ENCODE measurements at regions not wholly inside any gene's neighbourhood (a gene's known extent, or its start where the extent isn't known, plus 50 kb on each side); places are given as distances from the start of the nearest gene placed in this dataset.

- Histone ChIP-seq H3K27me3 (no peaks in the 10 kb centered on the region), H3K27ac (no peak overlapping the region), H3K4me1 (no peaks in the 10 kb centered on the region), H3K9me3 (no peaks in the 10 kb centered on the region), H3K36me3 (no peaks in the 10 kb centered on the region), H3K4me3 (no peak overlapping the region)
- DNase-seq (ENCODE audit: low spot score in 2 of 2): no peak
- intact Hi-C loops (cut with DNase I; ENCODE audit: low total_unique reads): no loop called here
- no peak for TF ChIP-seq POLR2A (IDR thresholded peaks at IDR 0.05)
- TF ChIP-seq POLR2AphosphoS5 (IDR thresholded peaks at IDR 0.05): no peak
- TF ChIP-seq, protein P1, sequence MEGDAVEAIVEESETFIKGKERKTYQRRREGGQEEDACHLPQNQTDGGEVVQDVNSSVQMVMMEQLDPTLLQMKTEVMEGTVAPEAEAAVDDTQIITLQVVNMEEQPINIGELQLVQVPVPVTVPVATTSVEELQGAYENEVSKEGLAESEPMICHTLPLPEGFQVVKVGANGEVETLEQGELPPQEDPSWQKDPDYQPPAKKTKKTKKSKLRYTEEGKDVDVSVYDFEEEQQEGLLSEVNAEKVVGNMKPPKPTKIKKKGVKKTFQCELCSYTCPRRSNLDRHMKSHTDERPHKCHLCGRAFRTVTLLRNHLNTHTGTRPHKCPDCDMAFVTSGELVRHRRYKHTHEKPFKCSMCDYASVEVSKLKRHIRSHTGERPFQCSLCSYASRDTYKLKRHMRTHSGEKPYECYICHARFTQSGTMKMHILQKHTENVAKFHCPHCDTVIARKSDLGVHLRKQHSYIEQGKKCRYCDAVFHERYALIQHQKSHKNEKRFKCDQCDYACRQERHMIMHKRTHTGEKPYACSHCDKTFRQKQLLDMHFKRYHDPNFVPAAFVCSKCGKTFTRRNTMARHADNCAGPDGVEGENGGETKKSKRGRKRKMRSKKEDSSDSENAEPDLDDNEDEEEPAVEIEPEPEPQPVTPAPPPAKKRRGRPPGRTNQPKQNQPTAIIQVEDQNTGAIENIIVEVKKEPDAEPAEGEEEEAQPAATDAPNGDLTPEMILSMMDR (IDR thresholded peaks at IDR 0.05): no peak
These were observed 438.3 kb downstream of the CD109 start for GRCh38 chr6:74134327-74134726.

DNA sequence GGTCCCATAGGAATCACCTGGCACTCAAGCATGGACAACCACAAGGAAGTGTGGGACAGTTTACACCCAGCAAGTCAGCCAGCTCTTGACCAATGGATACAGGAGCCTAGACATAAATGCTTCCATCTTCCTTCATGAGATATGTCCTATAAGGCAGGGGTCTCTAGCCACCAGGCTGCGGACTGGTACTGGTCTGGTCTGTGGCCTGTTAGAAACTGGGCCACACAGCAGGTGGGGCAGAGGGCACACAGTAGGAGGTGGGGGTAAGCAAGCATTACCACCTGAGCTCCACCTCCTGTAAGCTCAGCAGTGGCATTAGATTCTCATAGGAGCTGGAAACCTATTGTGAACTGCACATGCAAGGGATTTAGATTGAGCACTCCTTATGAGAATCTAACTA is 437.1 kb downstream of the CD109 start:
- intact Hi-C loops (cut with DNase I; ENCODE audit: low total_unique reads): no loop called here
- no peaks in the 10 kb centered on the region for H3K4me1 ChIP-seq
- H3K36me3 ChIP-seq: no peaks in the 10 kb centered on the region
- no peak overlapping the region for H3K27ac ChIP-seq
- DNase-seq (ENCODE audit: low spot score in 2 of 2): no peak
- H3K4me3 ChIP-seq: no peak overlapping the region
- H3K9me3 ChIP-seq: no peaks in the 10 kb centered on the region
- no peaks in the 10 kb centered on the region for H3K27me3 ChIP-seq
- TF ChIP-seq POLR2AphosphoS5 (IDR thresholded peaks at IDR 0.05): no peak
- TF ChIP-seq POLR2A (IDR thresholded peaks at IDR 0.05): no peak
- TF ChIP-seq, protein P1 (IDR thresholded peaks at IDR 0.05): no peak

DNA sequence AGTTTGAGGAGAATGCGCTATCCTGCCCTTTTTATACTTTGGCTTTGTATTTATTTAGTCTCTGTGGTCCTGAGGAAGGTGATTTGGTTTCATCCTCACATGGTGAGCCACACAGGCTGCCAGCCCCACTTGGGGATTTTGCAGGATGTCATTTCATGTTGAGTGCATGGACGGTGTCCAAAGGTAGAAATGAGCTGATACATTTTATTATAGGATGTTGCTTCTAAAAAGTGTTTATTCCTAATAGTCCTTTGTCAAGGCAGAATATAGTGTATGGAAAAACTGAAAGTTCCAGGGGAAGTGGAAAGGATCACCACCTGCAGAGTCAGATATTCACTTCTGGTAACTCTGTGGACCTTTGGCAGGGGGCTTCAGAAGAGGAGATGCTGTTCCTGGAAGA is 434.6 kb downstream of the CD109 start:
- Histone ChIP-seq H3K27ac (no peak overlapping the region), H3K4me3 (no peak overlapping the region), H3K27me3 (no peaks in the 10 kb centered on the region), H3K4me1 (no peaks in the 10 kb centered on the region), H3K36me3 (no peaks in the 10 kb centered on the region), H3K9me3 (no peaks in the 10 kb centered on the region)
- DNase-seq (ENCODE audit: low spot score in 2 of 2): no peak
- TF ChIP-seq, protein P1 (IDR thresholded peaks at IDR 0.05): no peak
- TF ChIP-seq POLR2A (IDR thresholded peaks at IDR 0.05) (no peak), POLR2AphosphoS5 (IDR thresholded peaks at IDR 0.05) (no peak)
- intact Hi-C loops (cut with DNase I; ENCODE audit: low total_unique reads): no loop called here

GRCh38 chr6:74128536-74128935 is 432.5 kb downstream of the CD109 start:
- intact Hi-C loops (cut with DNase I; ENCODE audit: low total_unique reads): no loop called here
- H3K27ac ChIP-seq: no peak overlapping the region

DNA sequence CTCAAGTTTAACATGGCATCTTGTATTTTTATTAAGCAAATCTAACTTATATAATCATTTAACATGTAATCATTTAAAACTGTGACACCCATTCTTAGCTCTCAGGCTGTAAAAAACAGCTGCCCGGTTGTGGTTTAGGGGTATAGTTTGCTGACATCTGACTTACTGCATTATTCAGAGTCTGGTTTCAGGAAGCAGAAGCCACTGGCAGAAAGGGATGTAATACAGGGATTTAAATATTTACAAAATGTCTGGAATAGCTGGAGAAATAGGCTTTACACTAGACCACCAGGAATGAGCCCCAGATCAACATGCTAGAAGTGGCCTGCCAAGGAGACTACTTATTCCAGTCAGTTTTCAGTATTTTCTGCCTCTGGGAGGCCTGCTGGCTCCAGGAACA is 421.1 kb downstream of the CD109 start:
- Histone ChIP-seq H3K36me3 (no peaks in the 10 kb centered on the region), H3K4me1 (no peaks in the 10 kb centered on the region), H3K27ac (no peak overlapping the region), H3K27me3 (no peaks in the 10 kb centered on the region), H3K9me3 (no peaks in the 10 kb centered on the region), H3K4me3 (no peak overlapping the region)
- intact Hi-C loops (cut with DNase I; ENCODE audit: low total_unique reads): no loop called here
- no peak for TF ChIP-seq POLR2AphosphoS5 (IDR thresholded peaks at IDR 0.05)
- TF ChIP-seq, protein P1 (IDR thresholded peaks at IDR 0.05): no peak
- TF ChIP-seq POLR2A (IDR thresholded peaks at IDR 0.05): no peak
- no peak for DNase-seq (ENCODE audit: low spot score in 2 of 2)

More at GRCh38 chr6:74128536-74128935, 432.5 kb downstream of the CD109 start:
- Histone ChIP-seq H3K9me3 (no peaks in the 10 kb centered on the region), H3K36me3 (no peaks in the 10 kb centered on the region), H3K27me3 (no peaks in the 10 kb centered on the region), H3K4me1 (no peaks in the 10 kb centered on the region), H3K4me3 (no peak overlapping the region)
- TF ChIP-seq POLR2AphosphoS5 (IDR thresholded peaks at IDR 0.05): no peak
- TF ChIP-seq POLR2A (IDR thresholded peaks at IDR 0.05): no peak
- TF ChIP-seq, protein P1 (IDR thresholded peaks at IDR 0.05): no peak
- no peak for DNase-seq (ENCODE audit: low spot score in 2 of 2)

Data from breast epithelium (tissue), 4 donors.